ENCODE measurements at regions not wholly inside any gene's neighbourhood (a gene's known extent, or its start where the extent isn't known, plus 50 kb on each side); places are given as distances from the start of the nearest gene placed in this dataset.
"Not testable (repeated sequence)": the region's sequence is repeated elsewhere in the genome, so short reads cannot be mapped to it uniquely, and the experiment has no call there.

DNA sequence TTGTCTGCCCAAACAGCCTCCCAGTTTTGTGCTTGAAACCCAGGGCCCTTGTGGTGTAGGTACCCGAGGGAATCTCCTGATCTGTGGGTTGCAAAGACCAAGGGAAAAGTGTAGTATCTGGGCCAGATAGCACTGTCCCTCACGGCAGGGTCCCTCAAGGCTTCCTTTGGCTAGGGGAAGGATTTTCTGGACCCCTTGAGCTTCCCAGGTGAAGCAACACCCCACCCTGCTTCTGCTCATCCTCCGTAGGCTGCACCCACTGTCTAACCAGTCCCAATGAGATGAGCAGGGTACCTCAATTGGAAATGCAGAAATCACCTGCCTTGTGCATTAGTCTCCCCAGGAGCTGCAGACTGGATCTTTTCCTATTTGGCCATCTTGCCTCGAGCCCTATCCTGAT, 791.8 kb upstream of the MANEA start:
- Histone ChIP-seq H3K4me3 (no peak overlapping the region), H3K36me3 (no peaks in the 10 kb centered on the region), H3K27me3 (no peaks in the 10 kb centered on the region), H3K4me1 (no peaks in the 10 kb centered on the region), H3K9me3 (no peaks in the 10 kb centered on the region), H3K27ac (no peak overlapping the region)
- DNase-seq: no peak
- intact Hi-C loops (cut with DNase I; ENCODE audit: low total_unique reads): no loop called here
- TF ChIP-seq, protein P1, sequence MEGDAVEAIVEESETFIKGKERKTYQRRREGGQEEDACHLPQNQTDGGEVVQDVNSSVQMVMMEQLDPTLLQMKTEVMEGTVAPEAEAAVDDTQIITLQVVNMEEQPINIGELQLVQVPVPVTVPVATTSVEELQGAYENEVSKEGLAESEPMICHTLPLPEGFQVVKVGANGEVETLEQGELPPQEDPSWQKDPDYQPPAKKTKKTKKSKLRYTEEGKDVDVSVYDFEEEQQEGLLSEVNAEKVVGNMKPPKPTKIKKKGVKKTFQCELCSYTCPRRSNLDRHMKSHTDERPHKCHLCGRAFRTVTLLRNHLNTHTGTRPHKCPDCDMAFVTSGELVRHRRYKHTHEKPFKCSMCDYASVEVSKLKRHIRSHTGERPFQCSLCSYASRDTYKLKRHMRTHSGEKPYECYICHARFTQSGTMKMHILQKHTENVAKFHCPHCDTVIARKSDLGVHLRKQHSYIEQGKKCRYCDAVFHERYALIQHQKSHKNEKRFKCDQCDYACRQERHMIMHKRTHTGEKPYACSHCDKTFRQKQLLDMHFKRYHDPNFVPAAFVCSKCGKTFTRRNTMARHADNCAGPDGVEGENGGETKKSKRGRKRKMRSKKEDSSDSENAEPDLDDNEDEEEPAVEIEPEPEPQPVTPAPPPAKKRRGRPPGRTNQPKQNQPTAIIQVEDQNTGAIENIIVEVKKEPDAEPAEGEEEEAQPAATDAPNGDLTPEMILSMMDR (IDR thresholded peaks at IDR 0.05): no peak

- H3K9me3 ChIP-seq; intact Hi-C loops (cut with DNase I; ENCODE audit: low total_unique reads); DNase-seq; H3K4me3 ChIP-seq; H3K27ac ChIP-seq; H3K36me3 ChIP-seq; H3K27me3 ChIP-seq; H3K4me1 ChIP-seq: not testable (repeated sequence)
Observed at GRCh38 chr6:94785081-94785480, 792.3 kb upstream of the MANEA start.

DNA sequence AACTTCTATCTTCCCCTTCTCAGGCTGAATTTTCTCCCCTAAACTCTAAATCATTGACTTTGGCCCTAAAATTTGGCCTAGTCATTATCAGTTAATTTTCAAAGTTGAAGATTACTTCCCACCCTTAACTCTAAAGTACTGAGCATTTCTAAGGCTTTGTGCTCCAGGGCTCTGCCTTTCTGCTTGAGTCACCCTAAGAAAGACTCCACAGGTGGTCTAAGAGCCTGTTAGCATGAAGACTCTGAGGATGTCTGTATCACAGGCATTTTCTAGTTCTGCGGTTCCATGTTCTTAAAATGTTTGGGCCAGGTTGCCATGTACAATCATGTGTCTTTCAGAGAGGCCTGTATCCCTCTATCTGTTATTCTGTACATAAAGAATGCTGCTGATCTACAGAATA, 808.1 kb upstream of the MANEA start:
- no peak for DNase-seq
- Histone ChIP-seq H3K4me3 (no peak overlapping the region), H3K36me3 (no peaks in the 10 kb centered on the region), H3K27me3 (no peaks in the 10 kb centered on the region), H3K4me1 (no peaks in the 10 kb centered on the region), H3K27ac (no peak overlapping the region), H3K9me3 (no peaks in the 10 kb centered on the region)
- intact Hi-C loops (cut with DNase I; ENCODE audit: low total_unique reads): no loop called here
- TF ChIP-seq, protein P1 (IDR thresholded peaks at IDR 0.05): no peak

GRCh38 chr6:94751641-94752329, 825.5 kb upstream of the MANEA start:
- Histone ChIP-seq H3K9me3 (no peaks in the 10 kb centered on the region), H3K36me3 (no peaks in the 10 kb centered on the region), H3K4me3 (no peak overlapping the region), H3K27me3 (no peaks in the 10 kb centered on the region), H3K4me1 (no peaks in the 10 kb centered on the region), H3K27ac (no peak overlapping the region)
- TF ChIP-seq, protein P1 (IDR thresholded peaks at IDR 0.05): no peak
- DNase-seq: no peak
- intact Hi-C loops (cut with DNase I; ENCODE audit: low total_unique reads): no loop called here

GRCh38 chr6:94736236-94736635, 841.1 kb upstream of the MANEA start:
- H3K36me3 ChIP-seq: no peaks in the 10 kb centered on the region
- DNase-seq: no peak
- H3K4me1 ChIP-seq: no peaks in the 10 kb centered on the region
- H3K27me3 ChIP-seq: no peaks in the 10 kb centered on the region
- TF ChIP-seq, protein P1 (IDR thresholded peaks at IDR 0.05): no peak
- no peaks in the 10 kb centered on the region for H3K9me3 ChIP-seq
- intact Hi-C loops (cut with DNase I; ENCODE audit: low total_unique reads): no loop called here
- no peak overlapping the region for H3K27ac ChIP-seq
- H3K4me3 ChIP-seq: no peak overlapping the region

- H3K4me1 ChIP-seq: no peaks in the 10 kb centered on the region
- H3K4me3 ChIP-seq: no peak overlapping the region
- no peak overlapping the region for H3K27ac ChIP-seq
- DNase-seq: no peak
- TF ChIP-seq, protein P1 (IDR thresholded peaks at IDR 0.05): no peak
- intact Hi-C loops (cut with DNase I; ENCODE audit: low total_unique reads): no loop called here
- H3K27me3 ChIP-seq: no peaks in the 10 kb centered on the region
- H3K9me3 ChIP-seq: no peaks in the 10 kb centered on the region
- no peaks in the 10 kb centered on the region for H3K36me3 ChIP-seq
Observed at GRCh38 chr6:94735270-94735669, 842.1 kb upstream of the MANEA start.
